Stimulated activated naive CD8-positive, alpha-beta T cell treated with anti-CD3 and anti-CD28 coated beads, Interleukin-15, Interleukin-2, amounts not matched to agents 100 ng/mL and 50 ng/mL, for 24 hours (primary cell): ENCODE measurements at regions not wholly inside any gene's neighbourhood (a gene's known extent, or its start where the extent isn't known, plus 50 kb on each side); places are given as distances from the start of the nearest gene placed in this dataset.

Experiments used
- H3K27ac Mint-ChIP-seq: one replicate; pipeline ENCODE4 v1.8.0; 2021; ENCODE audit warnings: mild to moderate bottlenecking, mixed read lengths
- H3K27me3 Mint-ChIP-seq: one replicate; pipeline ENCODE4 v1.8.0; 2021; ENCODE audit warnings: mixed read lengths
- H3K36me3 Mint-ChIP-seq: one replicate; pipeline ENCODE4 v1.8.0; 2021; ENCODE audit warnings: low read depth, mixed read lengths
- H3K4me1 Mint-ChIP-seq: one replicate; pipeline ENCODE4 v1.8.0; 2021; ENCODE audit warnings: low read depth, mixed read lengths
- H3K4me3 Mint-ChIP-seq: one replicate; pipeline ENCODE4 v1.8.0; 2021; ENCODE audit warnings: mild to moderate bottlenecking, mixed read lengths
- H3K9me3 Mint-ChIP-seq: one replicate; pipeline ENCODE4 v1.8.0; 2021; ENCODE audit warnings: mixed read lengths

GRCh38 chr2:181234487-181234891 lies 222.7 kb upstream of the ITGA4 start:
- H3K9me3 Mint-ChIP-seq, result peaks cover 6% of the 10 kb centered on the region
- H3K4me1 Mint-ChIP-seq, result peaks cover 29% of the 10 kb centered on the region
- H3K27ac Mint-ChIP-seq, result no peak overlapping the region
- no peaks in the 10 kb centered on the region for H3K27me3 Mint-ChIP-seq
- peaks cover 4% of the 10 kb centered on the region for H3K36me3 Mint-ChIP-seq
- no peak overlapping the region for H3K4me3 Mint-ChIP-seq

DNA sequence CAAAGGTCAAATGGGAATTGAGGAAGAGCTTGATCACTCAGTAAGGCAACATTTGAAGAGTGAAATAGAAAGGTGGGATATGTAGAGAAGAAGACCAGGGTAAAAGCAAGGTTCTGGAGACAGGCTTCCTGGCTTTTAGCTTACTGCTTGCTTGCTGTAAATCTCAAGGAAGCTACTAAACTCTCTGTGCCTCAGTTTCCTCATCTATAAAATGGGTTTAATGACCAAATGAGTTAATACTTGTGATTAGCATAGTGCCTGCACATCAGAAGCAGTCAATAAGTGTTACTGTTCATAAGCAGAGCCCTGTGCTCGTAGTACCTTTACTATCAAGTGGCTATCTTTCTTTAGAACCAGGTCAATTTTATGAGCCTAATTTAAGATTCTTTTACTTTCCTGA lies 222.2 kb upstream of the ITGA4 start:
- Mint-ChIP-seq H3K36me3 (peaks cover 4% of the 10 kb centered on the region), H3K4me1 (peaks cover 29% of the 10 kb centered on the region), H3K27ac (no peak overlapping the region), H3K9me3 (peaks cover 6% of the 10 kb centered on the region), H3K4me3 (no peak overlapping the region), H3K27me3 (no peaks in the 10 kb centered on the region)

- Mint-ChIP-seq H3K27ac (no peak overlapping the region), H3K4me1 (peaks cover 31% of the 10 kb centered on the region)
Observed at GRCh38 chr2:181235683-181236459, 221.3 kb upstream of the ITGA4 start.

DNA sequence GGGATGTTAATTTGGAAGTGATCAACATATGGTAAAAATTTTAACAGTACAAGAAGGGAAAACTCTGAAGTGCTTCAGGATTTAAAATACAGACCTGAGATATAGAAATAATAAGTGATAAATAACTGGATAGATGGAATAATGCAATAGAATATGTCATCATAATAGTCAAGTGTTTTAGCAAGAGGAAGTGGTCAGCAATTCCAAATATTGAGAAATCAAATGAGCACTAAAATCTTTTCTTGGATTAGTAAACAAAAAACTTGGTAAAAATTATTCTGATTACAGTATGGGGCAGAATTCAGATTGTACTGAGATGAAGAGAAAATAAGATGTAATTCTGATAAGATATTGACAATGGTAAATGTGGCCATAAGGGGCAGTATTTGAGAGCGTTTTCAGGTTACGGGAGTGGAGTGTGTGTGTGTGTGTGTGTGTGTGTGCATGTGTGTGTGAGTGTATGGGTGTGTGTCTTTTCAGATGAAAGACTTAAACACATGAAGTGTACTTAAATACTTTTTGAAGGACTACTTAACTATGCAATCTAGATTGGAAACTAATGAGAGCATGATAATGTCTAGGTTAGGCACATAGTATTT lies 217.9 kb upstream of the ITGA4 start:
- Mint-ChIP-seq H3K9me3 (peaks cover 6% of the 10 kb centered on the region), H3K36me3 (peaks cover 4% of the 10 kb centered on the region), H3K27me3 (no peaks in the 10 kb centered on the region), H3K27ac (peak overlapping the region; percentile 21), H3K4me3 (no peak overlapping the region), H3K4me1 (peaks cover 42% of the 10 kb centered on the region)

More at GRCh38 chr2:181235683-181236459, 221.3 kb upstream of the ITGA4 start:
- Mint-ChIP-seq H3K27me3 (no peaks in the 10 kb centered on the region), H3K36me3 (peaks cover 4% of the 10 kb centered on the region), H3K9me3 (peaks cover 6% of the 10 kb centered on the region), H3K4me3 (no peak overlapping the region)

DNA sequence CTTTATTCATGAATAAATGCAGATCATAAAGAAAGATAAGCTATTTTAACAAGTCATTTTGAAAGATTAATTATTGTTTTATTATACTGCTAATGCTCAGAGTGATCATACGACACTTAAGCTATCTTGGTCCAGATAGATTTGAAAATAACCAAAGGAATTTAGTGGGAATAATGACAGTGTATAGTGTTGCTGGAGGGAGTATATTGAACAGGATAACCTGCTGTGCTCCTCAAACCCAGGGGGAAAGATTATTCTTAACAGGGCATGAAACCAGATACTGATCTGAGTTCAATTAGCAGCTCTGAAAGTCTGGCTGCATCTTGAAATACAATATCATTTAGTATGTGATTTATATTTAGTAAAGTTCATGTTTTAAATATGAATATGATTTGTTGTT lies 216.3 kb upstream of the ITGA4 start:
- Mint-ChIP-seq H3K9me3 (peaks cover 6% of the 10 kb centered on the region), H3K4me3 (no peak overlapping the region), H3K27me3 (no peaks in the 10 kb centered on the region), H3K4me1 (peaks cover 37% of the 10 kb centered on the region), H3K27ac (no peak overlapping the region), H3K36me3 (peaks cover 4% of the 10 kb centered on the region)

GRCh38 chr2:181241366-181241765 lies 215.8 kb upstream of the ITGA4 start:
- H3K4me3 Mint-ChIP-seq, result no peak overlapping the region
- H3K27me3 Mint-ChIP-seq, result no peaks in the 10 kb centered on the region
- H3K36me3 Mint-ChIP-seq, result peaks cover 4% of the 10 kb centered on the region
- H3K9me3 Mint-ChIP-seq, result peaks cover 6% of the 10 kb centered on the region
- no peak overlapping the region for H3K27ac Mint-ChIP-seq
- peaks cover 37% of the 10 kb centered on the region for H3K4me1 Mint-ChIP-seq

DNA sequence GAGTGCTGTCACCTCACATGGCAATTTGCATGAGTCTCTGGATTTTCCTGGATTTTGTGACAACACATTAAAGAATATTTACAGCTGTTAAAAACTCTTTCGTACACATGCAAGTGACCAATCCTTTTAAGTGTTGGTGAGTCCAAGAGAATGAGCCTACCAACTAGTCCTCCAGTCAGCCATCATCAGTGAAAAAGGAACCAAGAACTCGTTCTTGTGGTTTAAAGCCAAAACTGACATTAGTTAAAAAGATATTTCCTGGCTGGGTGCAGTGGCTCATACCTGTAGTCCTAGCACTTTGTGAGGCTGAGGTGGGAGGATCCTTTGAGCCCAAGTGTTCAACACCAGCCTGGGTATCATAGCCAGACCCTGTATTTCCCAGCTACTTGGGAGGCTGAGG lies 215.4 kb upstream of the ITGA4 start:
- H3K27ac Mint-ChIP-seq, result no peak overlapping the region
- peaks cover 37% of the 10 kb centered on the region for H3K4me1 Mint-ChIP-seq
- no peaks in the 10 kb centered on the region for H3K27me3 Mint-ChIP-seq
- no peak overlapping the region for H3K4me3 Mint-ChIP-seq
- H3K9me3 Mint-ChIP-seq, result peaks cover 6% of the 10 kb centered on the region
- peaks cover 4% of the 10 kb centered on the region for H3K36me3 Mint-ChIP-seq

GRCh38 chr2:181242262-181242661 lies 214.9 kb upstream of the ITGA4 start:
- Mint-ChIP-seq H3K4me1 (peaks cover 32% of the 10 kb centered on the region), H3K27me3 (no peaks in the 10 kb centered on the region), H3K27ac (no peak overlapping the region), H3K4me3 (no peak overlapping the region), H3K9me3 (peaks cover 2% of the 10 kb centered on the region), H3K36me3 (peaks cover 1% of the 10 kb centered on the region)

GRCh38 chr2:181243319-181243718 lies 213.9 kb upstream of the ITGA4 start:
- no peaks in the 10 kb centered on the region for H3K9me3 Mint-ChIP-seq
- peaks cover 31% of the 10 kb centered on the region for H3K4me1 Mint-ChIP-seq

DNA sequence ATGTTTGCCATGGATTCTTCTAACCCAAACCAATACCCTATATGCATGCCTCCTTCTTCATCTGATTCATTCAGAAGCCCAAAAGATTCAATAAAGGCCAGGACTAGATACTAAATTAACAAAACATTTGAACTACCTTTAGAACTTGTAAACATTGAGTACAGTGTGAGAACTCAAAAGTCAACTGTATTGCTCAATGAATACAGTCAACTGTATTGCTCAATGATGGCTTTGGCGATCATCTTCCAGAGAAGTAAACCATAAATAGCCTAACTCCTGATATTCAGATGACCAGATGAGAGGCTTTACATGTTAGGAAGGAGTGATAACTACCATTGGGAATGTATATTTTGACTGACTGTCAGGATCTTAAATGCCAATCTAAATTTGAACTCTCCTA lies 206.5 kb upstream of the ITGA4 start:
- Mint-ChIP-seq H3K9me3 (no peaks in the 10 kb centered on the region), H3K4me3 (no peak overlapping the region), H3K36me3 (no peaks in the 10 kb centered on the region), H3K27me3 (no peaks in the 10 kb centered on the region), H3K4me1 (peaks cover 16% of the 10 kb centered on the region), H3K27ac (peak overlapping the region; percentile 3)

More at GRCh38 chr2:181243319-181243718, 213.9 kb upstream of the ITGA4 start:
- Mint-ChIP-seq H3K27me3 (no peaks in the 10 kb centered on the region), H3K27ac (no peak overlapping the region), H3K36me3 (no peaks in the 10 kb centered on the region), H3K4me3 (no peak overlapping the region)

- Mint-ChIP-seq H3K27ac (no peak overlapping the region), H3K9me3 (no peaks in the 10 kb centered on the region)
Observed at GRCh38 chr2:181252262-181253148, 204.7 kb upstream of the ITGA4 start.

GRCh38 chr2:181253438-181253837 lies 203.7 kb upstream of the ITGA4 start:
- H3K4me3 Mint-ChIP-seq, result no peak overlapping the region
- peaks cover 16% of the 10 kb centered on the region for H3K4me1 Mint-ChIP-seq

More at GRCh38 chr2:181252262-181253148, 204.7 kb upstream of the ITGA4 start:
- Mint-ChIP-seq H3K4me3 (no peak overlapping the region), H3K27me3 (no peaks in the 10 kb centered on the region), H3K36me3 (no peaks in the 10 kb centered on the region), H3K4me1 (peaks cover 16% of the 10 kb centered on the region)

DNA sequence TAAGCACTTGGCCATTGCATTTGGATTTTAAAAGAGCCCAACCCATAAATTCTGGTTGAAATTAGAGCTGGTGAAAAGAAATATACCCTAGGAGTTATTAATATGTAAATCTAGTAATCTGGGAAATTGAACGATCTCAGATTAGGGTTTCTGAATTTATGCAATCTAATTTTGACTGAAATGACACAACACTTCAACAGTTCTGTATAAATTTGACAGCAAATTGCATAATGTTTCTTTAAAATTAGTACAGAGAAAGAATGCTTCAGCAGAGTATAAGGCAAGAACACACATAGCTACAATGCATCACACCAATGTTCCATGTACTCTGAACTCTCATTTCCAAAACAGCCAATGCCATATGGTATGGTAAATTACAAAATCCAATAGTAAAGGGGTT lies 201.5 kb upstream of the ITGA4 start:
- Mint-ChIP-seq H3K9me3 (no peaks in the 10 kb centered on the region), H3K27ac (no peak overlapping the region), H3K4me1 (peaks cover 23% of the 10 kb centered on the region), H3K4me3 (no peak overlapping the region), H3K36me3 (no peaks in the 10 kb centered on the region), H3K27me3 (no peaks in the 10 kb centered on the region)

More at GRCh38 chr2:181253438-181253837, 203.7 kb upstream of the ITGA4 start:
- no peaks in the 10 kb centered on the region for H3K27me3 Mint-ChIP-seq
- no peak overlapping the region for H3K27ac Mint-ChIP-seq
- H3K36me3 Mint-ChIP-seq, result no peaks in the 10 kb centered on the region
- no peaks in the 10 kb centered on the region for H3K9me3 Mint-ChIP-seq

- Mint-ChIP-seq H3K9me3 (no peaks in the 10 kb centered on the region), H3K27me3 (no peaks in the 10 kb centered on the region), H3K4me3 (no peak overlapping the region), H3K4me1 (peaks cover 27% of the 10 kb centered on the region), H3K36me3 (no peaks in the 10 kb centered on the region), H3K27ac (no peak overlapping the region)
Observed at GRCh38 chr2:181258720-181259119, 198.5 kb upstream of the ITGA4 start.

- Mint-ChIP-seq H3K27me3 (no peaks in the 10 kb centered on the region), H3K4me1 (peaks cover 33% of the 10 kb centered on the region), H3K9me3 (no peaks in the 10 kb centered on the region), H3K36me3 (no peaks in the 10 kb centered on the region), H3K4me3 (no peak overlapping the region), H3K27ac (no peak overlapping the region)
Observed at GRCh38 chr2:181262782-181263181, 194.4 kb upstream of the ITGA4 start.
